AG09309 (cell line): ENCODE measurements at regions not wholly inside any gene's neighbourhood (a gene's known extent, or its start where the extent isn't known, plus 50 kb on each side); places are given as distances from the start of the nearest gene placed in this dataset.

Source experiments
- DNase-seq: peaks from one replicate; pipeline ENCODE4 v3.0.0-alpha.2; 2010; ENCODE audit warnings: low read depth
- H3K4me3 ChIP-seq: 2 replicates; pipeline ENCODE4 v1.5.1; 2011; ENCODE audit warnings: mild to moderate bottlenecking, low read depth, low read length, moderate library complexity; ENCODE audit not compliant: control insufficient read depth
- TF ChIP-seq, protein P1 (sequence below): IDR thresholded peaks from 2 replicates; pipeline ENCODE4 v1.5.1; 2011; ENCODE audit warnings: mild to moderate bottlenecking, low read depth, low read length, inconsistent platforms; ENCODE audit not compliant: insufficient read depth, control insufficient read depth; ENCODE audit errors: missing control alignments

DNA sequence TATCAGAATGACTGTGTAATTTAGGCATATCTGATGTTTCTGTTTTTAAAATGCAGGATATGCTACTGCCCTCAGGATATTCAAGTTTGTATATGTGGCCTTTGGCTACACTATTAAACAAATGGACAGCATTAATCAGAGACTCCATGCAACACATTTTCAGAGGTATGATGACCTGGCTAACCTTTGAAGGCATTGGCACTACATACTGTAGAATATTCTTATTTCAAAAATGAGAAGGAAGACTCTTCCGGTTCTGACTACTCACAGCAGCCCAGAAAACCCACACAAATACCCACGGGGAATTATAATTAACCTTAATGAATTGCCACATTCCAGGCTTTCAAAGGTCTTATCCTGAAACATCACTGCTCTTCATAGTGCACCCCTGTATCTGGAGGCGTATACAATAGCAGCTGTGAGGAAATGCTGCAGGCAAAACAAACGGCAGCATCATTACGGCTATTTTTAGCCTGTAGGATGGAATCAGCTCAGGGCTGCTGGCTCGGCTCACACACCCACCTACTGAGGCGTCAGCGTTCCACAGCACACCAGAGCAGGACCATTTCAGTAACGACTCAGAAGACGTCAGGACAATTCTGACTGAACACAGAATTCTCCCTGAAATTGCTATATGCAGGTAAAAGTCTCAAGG is 648.5 kb downstream of the RPS29 start:
- TF ChIP-seq, protein P1, sequence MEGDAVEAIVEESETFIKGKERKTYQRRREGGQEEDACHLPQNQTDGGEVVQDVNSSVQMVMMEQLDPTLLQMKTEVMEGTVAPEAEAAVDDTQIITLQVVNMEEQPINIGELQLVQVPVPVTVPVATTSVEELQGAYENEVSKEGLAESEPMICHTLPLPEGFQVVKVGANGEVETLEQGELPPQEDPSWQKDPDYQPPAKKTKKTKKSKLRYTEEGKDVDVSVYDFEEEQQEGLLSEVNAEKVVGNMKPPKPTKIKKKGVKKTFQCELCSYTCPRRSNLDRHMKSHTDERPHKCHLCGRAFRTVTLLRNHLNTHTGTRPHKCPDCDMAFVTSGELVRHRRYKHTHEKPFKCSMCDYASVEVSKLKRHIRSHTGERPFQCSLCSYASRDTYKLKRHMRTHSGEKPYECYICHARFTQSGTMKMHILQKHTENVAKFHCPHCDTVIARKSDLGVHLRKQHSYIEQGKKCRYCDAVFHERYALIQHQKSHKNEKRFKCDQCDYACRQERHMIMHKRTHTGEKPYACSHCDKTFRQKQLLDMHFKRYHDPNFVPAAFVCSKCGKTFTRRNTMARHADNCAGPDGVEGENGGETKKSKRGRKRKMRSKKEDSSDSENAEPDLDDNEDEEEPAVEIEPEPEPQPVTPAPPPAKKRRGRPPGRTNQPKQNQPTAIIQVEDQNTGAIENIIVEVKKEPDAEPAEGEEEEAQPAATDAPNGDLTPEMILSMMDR, result no peak
- DNase-seq, result no peak
- no peak overlapping the region for H3K4me3 ChIP-seq

DNA sequence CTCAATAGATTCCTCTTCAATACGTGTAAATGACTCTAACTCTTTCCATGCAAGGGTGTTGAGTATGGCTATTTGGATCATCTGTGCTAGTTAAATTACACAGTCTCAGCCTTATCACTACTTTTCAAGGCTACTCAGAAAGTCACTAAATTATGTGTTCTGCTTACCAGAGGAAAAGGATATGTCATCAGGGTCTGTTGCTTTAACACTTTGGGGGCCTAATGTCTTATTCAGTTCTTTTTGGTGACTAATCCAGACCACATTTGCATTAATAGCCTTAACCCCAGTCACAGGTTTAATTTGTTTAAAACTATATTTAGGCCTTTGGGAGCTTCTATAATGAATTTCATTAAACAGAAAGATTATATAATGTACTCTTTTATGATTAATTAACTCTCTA is 649.3 kb downstream of the RPS29 start:
- no peak for DNase-seq
- TF ChIP-seq, protein P1, result no peak
- H3K4me3 ChIP-seq, result no peak overlapping the region

DNA sequence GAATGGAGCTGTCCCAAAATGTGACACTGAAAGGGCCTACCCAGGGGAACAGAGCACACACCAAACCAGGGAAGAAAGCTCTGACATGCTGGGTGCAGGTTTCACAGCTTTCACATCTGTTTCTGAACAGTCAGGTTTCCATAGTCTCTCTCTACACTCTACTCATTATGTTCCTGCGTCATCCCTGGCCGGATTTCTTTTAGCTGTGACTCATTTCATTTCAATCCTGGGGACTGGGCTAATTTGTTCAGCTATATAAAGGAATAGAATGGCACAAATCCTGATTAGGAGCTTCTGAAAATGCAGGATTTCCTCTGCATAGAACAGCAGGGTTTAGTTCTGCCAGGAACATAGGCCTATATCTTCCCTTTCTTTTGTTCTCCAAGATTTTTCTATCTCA is 649.8 kb downstream of the RPS29 start:
- no peak overlapping the region for H3K4me3 ChIP-seq

DNA sequence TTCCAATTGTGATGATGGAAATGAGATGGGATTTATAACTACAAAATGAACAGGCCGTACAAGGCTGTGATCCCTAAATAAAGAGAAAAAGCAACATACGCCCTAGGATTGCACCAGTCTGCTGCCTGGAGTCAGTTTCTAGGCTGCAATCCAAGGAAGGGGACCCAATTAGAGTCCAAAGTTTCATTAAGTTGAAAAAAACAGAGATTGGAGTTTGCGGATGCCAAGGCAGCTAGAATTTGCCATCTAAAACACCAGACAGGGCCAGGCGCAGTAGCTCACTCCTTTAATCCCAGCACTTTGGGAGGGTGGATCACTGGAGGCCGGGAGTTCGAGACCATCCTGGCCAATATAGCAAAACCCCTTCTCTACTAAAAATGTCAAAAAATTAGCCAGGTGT is 661.0 kb downstream of the RPS29 start:
- no peak overlapping the region for H3K4me3 ChIP-seq
- DNase-seq, result no peak
- TF ChIP-seq, protein P1, result no peak

More for the DNA sequence above, 649.8 kb downstream of the RPS29 start:
- TF ChIP-seq, protein P1, result no peak
- no peak for DNase-seq

DNA sequence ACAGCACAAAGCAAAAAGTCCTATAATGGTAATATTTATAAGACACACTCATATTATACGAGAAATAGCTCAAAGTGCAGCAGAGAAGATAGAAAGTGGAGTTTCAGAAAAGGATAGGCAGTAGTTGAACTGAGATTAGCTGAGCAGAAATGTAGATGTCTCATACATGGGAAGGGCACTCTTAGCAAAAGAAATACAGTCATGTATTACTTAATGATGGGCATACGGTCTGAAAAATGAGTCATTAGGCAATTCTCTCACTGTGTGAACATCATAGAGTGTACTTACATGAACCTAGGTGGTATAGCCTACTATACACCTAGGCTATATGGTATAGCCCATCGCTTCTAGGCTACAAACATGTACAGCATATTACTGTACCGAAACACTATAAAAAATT is 671.3 kb downstream of the RPS29 start:
- DNase-seq, result no peak
- TF ChIP-seq, protein P1, result no peak
- H3K4me3 ChIP-seq, result no peak overlapping the region

DNA sequence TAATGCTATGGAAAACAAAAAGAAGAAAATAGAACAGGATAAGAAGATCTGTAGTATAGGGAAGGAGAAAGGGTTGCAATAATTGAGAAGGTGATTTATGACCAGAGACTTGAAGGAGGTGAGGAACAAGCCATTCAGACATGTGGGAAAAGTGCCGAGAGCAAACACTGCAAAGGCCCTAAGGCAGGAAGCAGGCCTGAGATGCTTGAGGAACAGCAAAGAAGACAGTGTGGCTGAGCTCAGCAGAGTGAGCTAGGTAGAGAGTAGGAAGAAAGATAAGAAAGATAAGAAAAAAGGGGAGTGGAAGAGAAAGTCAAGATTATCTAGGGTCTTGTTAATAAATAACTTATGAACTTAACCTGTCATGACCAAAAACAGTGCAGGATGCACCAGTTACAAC is 671.8 kb downstream of the RPS29 start:
- TF ChIP-seq, protein P1, result no peak
- no peak overlapping the region for H3K4me3 ChIP-seq
- DNase-seq, result no peak
